ENCODE measurements at regions not wholly inside any gene's neighbourhood (a gene's known extent, or its start where the extent isn't known, plus 50 kb on each side); places are given as distances from the start of the nearest gene placed in this dataset.

DNA sequence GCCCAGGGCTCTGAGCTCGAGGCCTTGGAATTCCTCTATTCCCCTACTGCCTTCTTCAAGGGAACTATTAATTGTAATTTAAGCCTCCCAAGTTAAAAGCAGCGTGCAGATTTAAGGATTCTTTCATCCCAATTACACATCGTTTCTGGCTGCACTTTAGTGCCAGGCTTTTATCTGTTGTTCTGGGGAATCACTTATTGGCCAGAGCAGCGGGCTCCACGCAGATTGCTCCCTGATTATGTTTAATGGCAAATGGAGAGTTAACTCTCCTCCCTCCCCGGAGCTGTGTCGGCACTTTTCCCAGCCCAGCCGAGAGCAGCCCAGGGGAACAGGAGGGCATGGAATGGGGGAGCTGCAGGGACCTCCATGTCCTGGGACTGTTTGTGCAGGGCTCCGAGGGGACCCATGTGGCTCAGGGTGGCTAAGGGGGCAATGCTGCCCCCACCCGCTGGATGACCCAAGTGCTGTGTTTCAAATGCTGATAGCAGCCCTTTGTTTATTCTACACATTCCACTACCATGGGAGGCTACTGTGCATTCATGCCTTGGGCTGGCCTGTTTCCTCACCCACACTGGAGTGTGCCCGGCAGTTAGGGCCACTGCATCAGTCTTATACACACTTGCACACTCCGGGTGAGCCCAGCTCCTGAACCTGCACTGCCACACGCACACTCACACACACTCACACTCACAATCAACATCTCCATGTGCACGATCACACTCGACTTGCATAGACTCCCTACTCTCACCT is 93.3 kb upstream of the POU3F1 start:
- TF ChIP-seq EZH2phosphoT487 (IDR thresholded peaks at IDR 0.05; ENCODE audit: borderline replicate concordance, low read length): no peak
- TF ChIP-seq, protein P1, sequence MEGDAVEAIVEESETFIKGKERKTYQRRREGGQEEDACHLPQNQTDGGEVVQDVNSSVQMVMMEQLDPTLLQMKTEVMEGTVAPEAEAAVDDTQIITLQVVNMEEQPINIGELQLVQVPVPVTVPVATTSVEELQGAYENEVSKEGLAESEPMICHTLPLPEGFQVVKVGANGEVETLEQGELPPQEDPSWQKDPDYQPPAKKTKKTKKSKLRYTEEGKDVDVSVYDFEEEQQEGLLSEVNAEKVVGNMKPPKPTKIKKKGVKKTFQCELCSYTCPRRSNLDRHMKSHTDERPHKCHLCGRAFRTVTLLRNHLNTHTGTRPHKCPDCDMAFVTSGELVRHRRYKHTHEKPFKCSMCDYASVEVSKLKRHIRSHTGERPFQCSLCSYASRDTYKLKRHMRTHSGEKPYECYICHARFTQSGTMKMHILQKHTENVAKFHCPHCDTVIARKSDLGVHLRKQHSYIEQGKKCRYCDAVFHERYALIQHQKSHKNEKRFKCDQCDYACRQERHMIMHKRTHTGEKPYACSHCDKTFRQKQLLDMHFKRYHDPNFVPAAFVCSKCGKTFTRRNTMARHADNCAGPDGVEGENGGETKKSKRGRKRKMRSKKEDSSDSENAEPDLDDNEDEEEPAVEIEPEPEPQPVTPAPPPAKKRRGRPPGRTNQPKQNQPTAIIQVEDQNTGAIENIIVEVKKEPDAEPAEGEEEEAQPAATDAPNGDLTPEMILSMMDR (IDR thresholded peaks at IDR 0.05; ENCODE audit: low read depth, low read length, poor library complexity, severe bottlenecking): no peak

Data from DOHH2 (cell line).